ENCODE measurements at regions not wholly inside any gene's neighbourhood (a gene's known extent, or its start where the extent isn't known, plus 50 kb on each side); places are given as distances from the start of the nearest gene placed in this dataset.

DNA sequence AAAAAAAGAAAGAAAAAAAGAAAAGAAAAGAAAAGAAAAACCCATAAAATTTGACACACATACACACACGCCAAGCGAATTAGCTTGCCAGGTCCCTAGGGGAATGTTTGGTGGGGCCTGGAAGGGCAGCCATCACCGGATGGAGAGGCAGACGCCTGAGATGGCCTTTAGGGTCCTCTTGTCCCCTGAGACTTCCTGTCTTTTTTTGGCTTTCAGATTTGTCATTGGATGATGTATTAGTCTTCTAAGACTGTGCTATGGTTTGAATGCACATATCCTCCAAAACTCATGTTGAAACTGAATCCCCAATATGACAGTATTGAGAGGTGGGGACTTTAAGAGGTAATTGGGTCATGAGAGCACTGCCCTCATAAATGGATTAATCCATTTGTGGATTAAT lies 211.8 kb downstream of the TOMM20 start:
- no peak overlapping the region for H3K27ac ChIP-seq (ENCODE audit: extremely low read depth, low read depth, low read length)
- H3K4me3 ChIP-seq (ENCODE audit: low read depth, low read length) = no peak overlapping the region
- H3K4me1 ChIP-seq (ENCODE audit: control insufficient read depth, insufficient read depth, low read length) = peaks cover 11% of the 10 kb centered on the region; the same call in 1 of the 2 replicates
- no peaks in the 10 kb centered on the region for H3K36me3 ChIP-seq (ENCODE audit: control insufficient read depth in 2 of 2, insufficient read depth in 1 of 2, low read length in 2 of 2)
- POLR2A ChIA-PET = no interaction called here
- TF ChIP-seq ZNF449 (tag by site-specific recombination; IDR thresholded peaks at IDR 0.05) (no peak), ZNF548 (tag by site-specific recombination; IDR thresholded peaks at IDR 0.05) (no peak), ZNF48 (tag by site-specific recombination; IDR thresholded peaks at IDR 0.05) (no peak), KLF16 (tag by site-specific recombination; IDR thresholded peaks at IDR 0.05) (no peak), BCL11B (tag by site-specific recombination; IDR thresholded peaks at IDR 0.05; ENCODE audit: low read depth) (no peak), ZNF518A (tag by site-specific recombination; conservative IDR thresholded peaks at IDR 0.05; ENCODE audit: low read depth) (no peak), ZNF510 (tag by site-specific recombination; IDR thresholded peaks at IDR 0.05; ENCODE audit: insufficient replicate concordance) (no peak), KLF8 (tag by site-specific recombination; IDR thresholded peaks at IDR 0.05) (no peak), HOXA7 (CRISPR knock-in tag; IDR thresholded peaks at IDR 0.05; ENCODE audit: borderline replicate concordance) (no peak), FEZF1 (tag by site-specific recombination; IDR thresholded peaks at IDR 0.05) (no peak), ZNF768 (tag by site-specific recombination; IDR thresholded peaks at IDR 0.05) (no peak), ZNF701 (tag by site-specific recombination; IDR thresholded peaks at IDR 0.05) (no peak), ZNF639 (tag by site-specific recombination; IDR thresholded peaks at IDR 0.05) (no peak), TSHZ1 (tag by site-specific recombination; IDR thresholded peaks at IDR 0.05; ENCODE audit: borderline replicate concordance) (no peak), KLF7 (tag by site-specific recombination; IDR thresholded peaks at IDR 0.05; ENCODE audit: borderline replicate concordance) (no peak), ZNF664 (tag by site-specific recombination; IDR thresholded peaks at IDR 0.05) (no peak)
- TF ChIP-seq, protein P1, sequence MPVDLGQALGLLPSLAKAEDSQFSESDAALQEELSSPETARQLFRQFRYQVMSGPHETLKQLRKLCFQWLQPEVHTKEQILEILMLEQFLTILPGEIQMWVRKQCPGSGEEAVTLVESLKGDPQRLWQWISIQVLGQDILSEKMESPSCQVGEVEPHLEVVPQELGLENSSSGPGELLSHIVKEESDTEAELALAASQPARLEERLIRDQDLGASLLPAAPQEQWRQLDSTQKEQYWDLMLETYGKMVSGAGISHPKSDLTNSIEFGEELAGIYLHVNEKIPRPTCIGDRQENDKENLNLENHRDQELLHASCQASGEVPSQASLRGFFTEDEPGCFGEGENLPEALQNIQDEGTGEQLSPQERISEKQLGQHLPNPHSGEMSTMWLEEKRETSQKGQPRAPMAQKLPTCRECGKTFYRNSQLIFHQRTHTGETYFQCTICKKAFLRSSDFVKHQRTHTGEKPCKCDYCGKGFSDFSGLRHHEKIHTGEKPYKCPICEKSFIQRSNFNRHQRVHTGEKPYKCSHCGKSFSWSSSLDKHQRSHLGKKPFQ (tag by site-specific recombination; IDR thresholded peaks at IDR 0.05) = no peak
- TF ChIP-seq, protein P2, sequence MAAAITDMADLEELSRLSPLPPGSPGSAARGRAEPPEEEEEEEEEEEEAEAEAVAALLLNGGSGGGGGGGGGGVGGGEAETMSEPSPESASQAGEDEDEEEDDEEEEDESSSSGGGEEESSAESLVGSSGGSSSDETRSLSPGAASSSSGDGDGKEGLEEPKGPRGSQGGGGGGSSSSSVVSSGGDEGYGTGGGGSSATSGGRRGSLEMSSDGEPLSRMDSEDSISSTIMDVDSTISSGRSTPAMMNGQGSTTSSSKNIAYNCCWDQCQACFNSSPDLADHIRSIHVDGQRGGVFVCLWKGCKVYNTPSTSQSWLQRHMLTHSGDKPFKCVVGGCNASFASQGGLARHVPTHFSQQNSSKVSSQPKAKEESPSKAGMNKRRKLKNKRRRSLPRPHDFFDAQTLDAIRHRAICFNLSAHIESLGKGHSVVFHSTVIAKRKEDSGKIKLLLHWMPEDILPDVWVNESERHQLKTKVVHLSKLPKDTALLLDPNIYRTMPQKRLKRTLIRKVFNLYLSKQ (tag by site-specific recombination; IDR thresholded peaks at IDR 0.05; ENCODE audit: borderline replicate concordance) = no peak
- no peaks in the 10 kb centered on the region for H3K9me3 ChIP-seq (ENCODE audit: control insufficient read depth, insufficient read depth, low read depth, low read length)
- CTCF ChIA-PET = interaction anchor here (0.6 kb wide), 1 partner anchor 9 kb away, joined by 3 read pairs; no protein-coding TSS in a partner anchor

All from HEK293 (cell line).